Cardiac muscle cell (in vitro differentiated cells and primary cell): ENCODE measurements at regions not wholly inside any gene's neighbourhood (a gene's known extent, or its start where the extent isn't known, plus 50 kb on each side); places are given as distances from the start of the nearest gene placed in this dataset.

Experiments used
- DNase-seq, 2 donors: peaks; one replicate each; pipeline versions ENCODE4 v3.0.0 to v3.0.0-alpha.2; 2010 to 2017; ENCODE audit warnings: low read depth in 1 of 2, low spot score in 1 of 2
- H3K27ac ChIP-seq: fragments of 200-600 bp; sonication (generic); 2 replicates; pipeline ENCODE4 v1.5.1; 2016
- H3K27me3 ChIP-seq: fragments of 200-600 bp; sonication (generic); 2 replicates; pipeline ENCODE4 v1.6.0; 2016; ENCODE audit warnings: control low read depth
- H3K36me3 ChIP-seq: fragments of 200-600 bp; sonication (generic); 2 replicates; pipeline ENCODE4 v1.5.1; 2016; ENCODE audit warnings: control low read depth
- H3K4me1 ChIP-seq: fragments of 200-600 bp; sonication (generic); 2 replicates; pipeline ENCODE4 v1.8.1; 2017; ENCODE audit warnings: low read depth, mild to moderate bottlenecking, mixed run types
- H3K4me3 ChIP-seq: fragments of 200-600 bp; sonication (generic); 2 replicates; pipeline ENCODE4 v1.5.1; 2016; ENCODE audit warnings: mild to moderate bottlenecking
- H3K9me3 ChIP-seq: fragments of 200-600 bp; sonication (generic); 2 replicates; pipeline ENCODE4 v1.5.1; 2017; ENCODE audit warnings: low read depth, mild to moderate bottlenecking, control low read depth
- CTCF ChIP-seq: IDR thresholded peaks from 2 replicates; pipeline ENCODE4 v1.5.1; 2012; ENCODE audit warnings: low read depth, mild to moderate bottlenecking, low read length

- H3K9me3 ChIP-seq, result no peaks in the 10 kb centered on the region
- DNase-seq, result no peak
- H3K4me1 ChIP-seq, result no peaks in the 10 kb centered on the region
- H3K27me3 ChIP-seq, result no peaks in the 10 kb centered on the region
- H3K36me3 ChIP-seq, result no peaks in the 10 kb centered on the region
- no peak for TF ChIP-seq CTCF
- no peak overlapping the region for H3K4me3 ChIP-seq
- no peak overlapping the region for H3K27ac ChIP-seq
These were observed 51.2 kb upstream of the PJA1 start for GRCh38 chrX:69216446-69216845.

GRCh38 chrX:69215161-69215875 is 50.1 kb upstream of the PJA1 start:
- Histone ChIP-seq H3K4me3 (no peak overlapping the region), H3K9me3 (no peaks in the 10 kb centered on the region), H3K27me3 (no peaks in the 10 kb centered on the region), H3K36me3 (no peaks in the 10 kb centered on the region), H3K27ac (no peak overlapping the region), H3K4me1 (no peaks in the 10 kb centered on the region)
- DNase-seq, result no peak
- TF ChIP-seq CTCF, result no peak
